Activated CD8-positive, alpha-beta T cell treated with anti-CD3 and anti-CD28 coated beads for 36 hours (primary cell): ENCODE measurements at regions not wholly inside any gene's neighbourhood (a gene's known extent, or its start where the extent isn't known, plus 50 kb on each side); places are given as distances from the start of the nearest gene placed in this dataset.
"Not testable (repeated sequence)": the region's sequence is repeated elsewhere in the genome, so short reads cannot be mapped to it uniquely, and the experiment has no call there.

ENCODE experiments used
- ATAC-seq: fragments of 200-7000 bp; cut with Tn5 transposase; one replicate; pipeline ENCODE4 v1.10.0; 2021; ENCODE audit warnings: mild to moderate bottlenecking, moderate library complexity
- CTCF ChIA-PET: fragments of 350-600 bp; sonication (Branson Sonifier 250); formaldehyde crosslinking; loops from one replicate; lab custom pipeline; 2021; ENCODE audit warnings: antibody characterized with exemption; lab: Charles Lee
- POLR2A ChIA-PET: fragments of 350-600 bp; sonication (Branson Sonifier 250); formaldehyde crosslinking; loops from one replicate; lab custom pipeline; 2021; ENCODE audit warnings: antibody characterized with exemption; lab: Charles Lee
- DNase-seq: peaks from one replicate; pipeline ENCODE4 v3.0.0-alpha.2; 2020
- H3K27ac Mint-ChIP-seq: one replicate; pipeline ENCODE4 v1.8.0; 2021; ENCODE audit warnings: mild to moderate bottlenecking, mixed read lengths
- H3K27me3 Mint-ChIP-seq: one replicate; pipeline ENCODE4 v1.8.0; 2021; ENCODE audit warnings: mixed read lengths
- H3K36me3 Mint-ChIP-seq: one replicate; pipeline ENCODE4 v1.8.0; 2021; ENCODE audit warnings: low read depth, mixed read lengths
- H3K4me1 Mint-ChIP-seq: one replicate; pipeline ENCODE4 v1.8.0; 2021; ENCODE audit warnings: low read depth, mixed read lengths
- H3K4me3 Mint-ChIP-seq: one replicate; pipeline ENCODE4 v1.8.0; 2021; ENCODE audit warnings: mild to moderate bottlenecking, moderate library complexity, mixed read lengths
- H3K9me3 Mint-ChIP-seq: one replicate; pipeline ENCODE4 v1.8.0; 2021; ENCODE audit warnings: mixed read lengths
- CTCF ChIP-seq: fragments of 200-600 bp; IDR thresholded peaks from one replicate; pipeline ENCODE4 v1.8.0; 2022; ENCODE audit warnings: antibody characterized with exemption, mild to moderate bottlenecking
- intact Hi-C: fragments of 100-400 bp; cut with micrococcal nuclease; formaldehyde crosslinking; loops from one replicate; pipeline ENCODE4 v1.10.0; 2022

- intact Hi-C loops, result no loop called here
- no peaks in the 10 kb centered on the region for H3K9me3 Mint-ChIP-seq
- no peak for TF ChIP-seq CTCF
- ChIA-PET POLR2A (no interaction called here), CTCF (no interaction called here)
- H3K27ac Mint-ChIP-seq, result no peak overlapping the region
- peaks cover 2% of the 10 kb centered on the region for H3K27me3 Mint-ChIP-seq
- H3K4me1 Mint-ChIP-seq, result no peaks in the 10 kb centered on the region
- H3K4me3 Mint-ChIP-seq, result no peak overlapping the region
- DNase-seq, result no peak
- no peaks in the 10 kb centered on the region for H3K36me3 Mint-ChIP-seq
- ATAC-seq, result no peak
These were observed 77.8 kb downstream of the VIP start for GRCh38 chr6:152828431-152828830.

GRCh38 chr6:152834366-152834765 is 83.8 kb downstream of the VIP start:
- not testable (repeated sequence) for ATAC-seq

GRCh38 chr6:152836523-152836922 is 85.9 kb downstream of the VIP start:
- no peaks in the 10 kb centered on the region for H3K4me1 Mint-ChIP-seq
- no peak for ATAC-seq
- ChIA-PET POLR2A (no interaction called here), CTCF (no interaction called here)
- no peak overlapping the region for H3K27ac Mint-ChIP-seq
- intact Hi-C loops, result no loop called here
- no peak for TF ChIP-seq CTCF
- peaks cover 4% of the 10 kb centered on the region for H3K27me3 Mint-ChIP-seq
- H3K9me3 Mint-ChIP-seq, result no peaks in the 10 kb centered on the region
- no peaks in the 10 kb centered on the region for H3K36me3 Mint-ChIP-seq
- H3K4me3 Mint-ChIP-seq, result no peak overlapping the region
- no peak for DNase-seq

More at GRCh38 chr6:152834366-152834765, 83.8 kb downstream of the VIP start:
- H3K36me3 Mint-ChIP-seq, H3K27me3 Mint-ChIP-seq, H3K27ac Mint-ChIP-seq, POLR2A ChIA-PET, CTCF ChIA-PET, DNase-seq, intact Hi-C loops, H3K4me1 Mint-ChIP-seq, H3K9me3 Mint-ChIP-seq, H3K4me3 Mint-ChIP-seq: not testable (repeated sequence)

GRCh38 chr6:152845421-152845820 is 94.8 kb downstream of the VIP start:
- Mint-ChIP-seq H3K27ac (no peak overlapping the region), H3K9me3 (peaks cover 3% of the 10 kb centered on the region), H3K4me3 (no peak overlapping the region), H3K27me3 (peaks cover 4% of the 10 kb centered on the region), H3K36me3 (no peaks in the 10 kb centered on the region), H3K4me1 (no peaks in the 10 kb centered on the region)
- intact Hi-C loops, result no loop called here
- DNase-seq, result no peak
- ATAC-seq, result no peak
- POLR2A ChIA-PET, result no interaction called here
- CTCF ChIA-PET, result no interaction called here
- no peak for TF ChIP-seq CTCF

- no peak overlapping the region for H3K4me3 Mint-ChIP-seq
- CTCF ChIA-PET, result no interaction called here
- no peak overlapping the region for H3K27ac Mint-ChIP-seq
- H3K36me3 Mint-ChIP-seq, result no peaks in the 10 kb centered on the region
- DNase-seq (no peak), ATAC-seq (no peak)
- intact Hi-C loops, result no loop called here
- no peak for TF ChIP-seq CTCF
- peaks cover 3% of the 10 kb centered on the region for H3K9me3 Mint-ChIP-seq
- POLR2A ChIA-PET, result no interaction called here
- H3K27me3 Mint-ChIP-seq, result peaks cover 4% of the 10 kb centered on the region
- H3K4me1 Mint-ChIP-seq, result no peaks in the 10 kb centered on the region
These were observed 96.2 kb downstream of the VIP start for GRCh38 chr6:152846825-152847224.

- TF ChIP-seq CTCF, result no peak
- DNase-seq (no peak), ATAC-seq (no peak)
- H3K27me3 Mint-ChIP-seq, result peaks cover 5% of the 10 kb centered on the region
- peaks cover 3% of the 10 kb centered on the region for H3K9me3 Mint-ChIP-seq
- intact Hi-C loops, result no loop called here
- H3K36me3 Mint-ChIP-seq, result no peaks in the 10 kb centered on the region
- H3K4me3 Mint-ChIP-seq, result no peak overlapping the region
- POLR2A ChIA-PET, result no interaction called here
- H3K4me1 Mint-ChIP-seq, result no peaks in the 10 kb centered on the region
- CTCF ChIA-PET, result interaction anchor here (0.9 kb wide), 1 partner anchor 15 kb away, joined by 3 read pairs; no protein-coding TSS in a partner anchor
- no peak overlapping the region for H3K27ac Mint-ChIP-seq
These were observed 98.3 kb downstream of the VIP start for GRCh38 chr6:152848919-152849318.
